Breast epithelium (tissue), 3 donors: ENCODE measurements at regions not wholly inside any gene's neighbourhood (a gene's known extent, or its start where the extent isn't known, plus 50 kb on each side); places are given as distances from the start of the nearest gene placed in this dataset.

Experiments used
- POLR2AphosphoS5 ChIP-seq, 3 donors: sonication (generic); formaldehyde crosslinking; IDR thresholded peaks; one replicate each; pipeline ENCODE4 v1.6.1; 2017; ENCODE audit warnings: antibody characterized with exemption in 3 of 3
- TF ChIP-seq, protein P1 (sequence below), 3 donors: fragments of 450-650 bp; IDR thresholded peaks; one replicate each; pipeline ENCODE4 v1.5.1; 2016 to 2017; ENCODE audit warnings: antibody characterized with exemption in 3 of 3, mild to moderate bottlenecking in 3 of 3, moderate library complexity in 3 of 3

DNA sequence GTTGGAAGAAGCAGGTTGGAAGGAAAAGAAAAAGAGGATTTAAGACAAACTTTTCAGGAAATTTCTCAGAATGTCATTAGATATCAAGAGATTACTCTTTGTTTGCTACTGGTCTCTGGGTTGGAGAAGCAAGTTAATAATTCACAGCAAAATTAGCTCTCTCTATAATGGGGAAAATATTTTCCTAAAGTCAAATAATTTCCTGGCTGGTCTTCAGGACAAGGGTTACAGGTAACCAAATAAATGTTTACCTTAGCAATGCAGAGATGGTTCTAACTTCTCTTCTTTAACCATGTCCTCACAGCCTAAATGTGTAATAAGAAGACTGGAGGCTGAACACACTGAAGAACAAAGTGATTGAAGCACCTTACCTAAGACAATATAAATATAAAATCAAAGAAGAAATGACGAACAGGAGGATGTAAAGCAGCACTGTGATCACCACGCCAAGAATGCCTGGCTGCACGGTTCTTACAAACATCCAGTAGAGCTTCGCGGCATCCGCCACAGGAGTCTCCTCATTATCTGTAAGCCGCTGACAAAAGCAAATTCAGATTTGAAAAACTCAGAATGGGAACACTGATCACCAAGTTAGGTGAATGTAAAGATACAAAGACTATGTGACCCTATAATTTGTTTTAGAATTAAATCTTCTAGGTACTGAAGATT, 717.5 kb downstream of the TFAP2A start:
- TF ChIP-seq, protein P1, sequence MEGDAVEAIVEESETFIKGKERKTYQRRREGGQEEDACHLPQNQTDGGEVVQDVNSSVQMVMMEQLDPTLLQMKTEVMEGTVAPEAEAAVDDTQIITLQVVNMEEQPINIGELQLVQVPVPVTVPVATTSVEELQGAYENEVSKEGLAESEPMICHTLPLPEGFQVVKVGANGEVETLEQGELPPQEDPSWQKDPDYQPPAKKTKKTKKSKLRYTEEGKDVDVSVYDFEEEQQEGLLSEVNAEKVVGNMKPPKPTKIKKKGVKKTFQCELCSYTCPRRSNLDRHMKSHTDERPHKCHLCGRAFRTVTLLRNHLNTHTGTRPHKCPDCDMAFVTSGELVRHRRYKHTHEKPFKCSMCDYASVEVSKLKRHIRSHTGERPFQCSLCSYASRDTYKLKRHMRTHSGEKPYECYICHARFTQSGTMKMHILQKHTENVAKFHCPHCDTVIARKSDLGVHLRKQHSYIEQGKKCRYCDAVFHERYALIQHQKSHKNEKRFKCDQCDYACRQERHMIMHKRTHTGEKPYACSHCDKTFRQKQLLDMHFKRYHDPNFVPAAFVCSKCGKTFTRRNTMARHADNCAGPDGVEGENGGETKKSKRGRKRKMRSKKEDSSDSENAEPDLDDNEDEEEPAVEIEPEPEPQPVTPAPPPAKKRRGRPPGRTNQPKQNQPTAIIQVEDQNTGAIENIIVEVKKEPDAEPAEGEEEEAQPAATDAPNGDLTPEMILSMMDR (IDR thresholded peaks at IDR 0.05) = no peak
- no peak for TF ChIP-seq POLR2AphosphoS5 (IDR thresholded peaks at IDR 0.05)
